NCI-H510A treated with DMSO at 0.1 percent for 48 hours (cell line): ENCODE measurements at regions not wholly inside any gene's neighbourhood (a gene's known extent, or its start where the extent isn't known, plus 50 kb on each side); places are given as distances from the start of the nearest gene placed in this dataset.

ENCODE experiments used
- DNase-seq: peaks from one replicate; lab custom pipeline; 2025; lab: John Stamatoyannopoulos, UW

DNA sequence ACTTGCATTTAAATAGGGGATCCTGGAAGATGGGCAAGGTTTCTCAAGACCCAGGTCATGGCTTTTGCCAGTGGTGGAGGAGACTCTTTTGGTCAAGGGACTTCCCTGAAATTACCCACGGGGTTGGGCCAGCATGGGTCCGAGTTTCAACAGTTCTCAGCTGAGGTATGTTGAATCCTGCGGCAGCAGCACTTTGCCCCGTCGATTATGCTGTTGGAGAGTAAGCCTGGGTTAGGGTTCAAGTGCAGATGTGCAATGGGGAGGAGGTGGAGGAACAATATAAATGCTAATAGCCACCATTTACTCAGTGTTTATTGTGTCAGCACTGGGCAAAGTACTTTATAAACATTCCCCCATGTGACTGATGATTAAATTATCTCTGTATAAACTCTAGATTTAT lies 96.0 kb upstream of the GATA6 start:
- no peak for DNase-seq

DNA sequence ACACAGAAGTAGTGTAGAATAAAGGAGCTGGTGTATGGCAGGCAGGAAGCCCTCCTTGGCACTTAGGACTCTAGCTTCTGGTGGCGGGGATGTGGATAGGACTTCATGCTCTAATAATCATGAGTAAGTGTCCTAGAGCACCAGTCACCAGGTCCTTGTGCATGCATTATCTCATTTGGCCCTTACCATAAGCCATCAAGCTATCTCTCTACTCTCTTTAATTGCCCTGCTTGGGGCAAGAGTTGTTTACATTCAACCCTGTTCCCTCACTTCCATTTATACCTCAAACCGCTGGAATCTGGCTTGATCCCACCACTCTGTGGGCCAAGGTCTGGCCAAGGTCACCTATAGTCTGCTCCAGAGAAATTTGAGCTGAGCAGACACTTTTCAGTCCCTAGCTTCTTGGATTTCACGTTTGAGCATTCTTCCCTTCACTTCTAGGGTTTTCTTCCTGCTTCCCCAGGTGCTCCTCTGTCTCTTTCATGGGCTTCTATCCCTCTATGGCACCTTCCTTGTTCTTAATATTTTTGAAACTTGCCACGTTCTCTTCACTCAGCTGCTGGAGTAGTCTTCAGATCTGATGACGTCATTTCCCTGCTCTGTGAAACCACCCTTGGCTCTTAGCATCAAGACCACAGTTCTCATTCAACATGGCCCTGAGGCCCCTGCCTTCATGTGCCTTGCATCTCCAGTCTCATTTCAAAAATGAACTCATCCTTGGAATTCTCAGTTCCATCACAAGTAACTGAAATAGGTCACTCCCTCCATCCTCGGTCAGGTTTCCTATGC lies 94.9 kb upstream of the GATA6 start:
- no peak for DNase-seq

DNA sequence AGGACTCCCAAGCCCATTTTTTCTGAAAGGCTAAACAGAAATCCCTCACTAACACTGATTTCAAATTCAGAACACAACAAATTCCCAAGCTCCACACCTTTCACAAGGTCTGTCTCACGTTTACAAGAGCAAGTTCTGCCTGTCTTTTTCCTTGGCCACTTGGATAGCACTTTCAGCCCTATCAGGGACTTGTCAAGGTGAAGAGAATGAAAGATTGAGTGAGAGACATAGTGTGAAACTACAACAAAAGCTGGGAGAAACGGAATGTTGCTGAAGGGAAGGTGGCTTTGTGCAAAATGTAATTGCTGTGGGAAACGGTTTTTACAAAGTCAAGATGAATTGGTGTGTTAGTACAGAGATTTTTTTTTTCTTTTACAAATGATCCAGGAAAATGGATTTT lies 89.4 kb upstream of the GATA6 start:
- DNase-seq: no peak

DNA sequence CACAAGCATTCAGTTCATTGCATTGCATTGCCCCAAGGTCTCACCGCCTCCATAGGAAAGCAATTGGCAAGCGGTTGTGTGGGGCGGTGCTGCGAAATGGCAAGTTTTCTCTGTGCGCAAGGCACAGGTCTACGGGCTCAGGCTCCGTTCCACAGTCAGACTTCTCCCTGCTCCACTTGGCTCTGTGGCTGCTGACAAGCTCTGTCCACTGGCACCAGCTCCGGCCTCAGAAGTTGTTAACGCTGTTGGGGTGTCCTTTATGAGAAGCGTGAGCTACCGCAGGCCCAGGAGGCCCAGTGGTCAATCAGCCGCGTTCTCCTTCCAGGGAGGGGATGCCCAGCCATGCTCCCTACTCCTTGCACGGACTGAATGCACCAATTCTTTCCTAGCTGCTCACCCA lies 87.0 kb upstream of the GATA6 start:
- no peak for DNase-seq

DNA sequence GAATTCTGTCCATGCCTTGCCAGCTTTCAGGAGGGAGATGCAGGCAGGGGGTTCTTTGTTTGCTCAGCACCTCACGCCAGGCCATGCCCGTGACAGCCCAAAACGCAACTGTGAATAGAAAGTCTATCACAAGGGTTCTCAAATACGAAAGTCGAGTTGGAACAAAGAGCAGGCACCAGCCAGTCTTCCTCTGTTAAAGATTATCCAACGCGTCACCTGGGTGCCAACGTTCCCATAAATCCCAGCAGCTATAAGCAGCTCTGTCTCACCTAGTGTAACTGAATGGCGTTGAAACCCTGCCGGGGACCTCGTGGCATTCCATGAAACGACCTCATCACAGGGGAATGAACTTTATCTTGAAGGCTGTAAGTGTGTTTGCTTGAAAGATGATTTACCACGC lies 84.8 kb upstream of the GATA6 start:
- no peak for DNase-seq

DNA sequence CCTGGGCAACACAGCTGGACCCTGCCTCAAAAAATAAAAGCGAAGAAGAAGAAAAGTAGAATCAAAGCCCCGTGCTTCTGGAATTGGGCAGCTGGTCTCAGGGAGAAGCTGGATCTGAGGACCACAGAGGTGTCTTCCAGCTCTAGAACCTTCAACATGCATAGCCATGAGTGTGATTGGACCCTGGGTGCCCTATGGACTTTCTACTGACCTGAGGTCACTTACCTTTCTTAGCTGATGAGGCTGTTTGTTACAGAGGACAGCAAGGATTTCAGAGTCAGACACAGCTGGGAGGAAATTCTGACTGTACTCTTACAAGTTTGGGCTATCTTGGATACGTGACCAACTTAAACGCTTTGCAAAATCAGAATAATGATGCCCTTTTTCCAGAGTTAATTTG lies 82.4 kb upstream of the GATA6 start:
- no peak for DNase-seq

DNA sequence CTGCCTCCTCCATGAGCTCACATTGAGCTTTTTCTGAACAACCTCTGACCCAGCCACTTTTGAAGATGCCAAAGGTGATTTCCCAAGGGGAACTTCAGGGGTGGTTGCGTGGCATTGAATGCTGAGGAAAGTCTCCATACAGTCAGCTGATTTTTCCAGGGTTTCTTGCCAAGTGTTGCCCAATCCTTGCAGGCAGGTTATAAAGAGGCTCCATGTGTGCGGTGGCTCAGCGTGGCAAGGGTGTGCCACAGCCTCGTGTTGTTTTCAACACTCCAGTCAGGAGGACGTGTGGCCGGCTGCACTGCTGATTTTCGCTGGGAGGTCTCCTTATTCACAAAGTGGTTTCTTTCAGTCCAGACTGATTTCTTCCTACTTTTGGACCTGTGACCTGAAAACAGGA lies 81.4 kb upstream of the GATA6 start:
- no peak for DNase-seq

DNA sequence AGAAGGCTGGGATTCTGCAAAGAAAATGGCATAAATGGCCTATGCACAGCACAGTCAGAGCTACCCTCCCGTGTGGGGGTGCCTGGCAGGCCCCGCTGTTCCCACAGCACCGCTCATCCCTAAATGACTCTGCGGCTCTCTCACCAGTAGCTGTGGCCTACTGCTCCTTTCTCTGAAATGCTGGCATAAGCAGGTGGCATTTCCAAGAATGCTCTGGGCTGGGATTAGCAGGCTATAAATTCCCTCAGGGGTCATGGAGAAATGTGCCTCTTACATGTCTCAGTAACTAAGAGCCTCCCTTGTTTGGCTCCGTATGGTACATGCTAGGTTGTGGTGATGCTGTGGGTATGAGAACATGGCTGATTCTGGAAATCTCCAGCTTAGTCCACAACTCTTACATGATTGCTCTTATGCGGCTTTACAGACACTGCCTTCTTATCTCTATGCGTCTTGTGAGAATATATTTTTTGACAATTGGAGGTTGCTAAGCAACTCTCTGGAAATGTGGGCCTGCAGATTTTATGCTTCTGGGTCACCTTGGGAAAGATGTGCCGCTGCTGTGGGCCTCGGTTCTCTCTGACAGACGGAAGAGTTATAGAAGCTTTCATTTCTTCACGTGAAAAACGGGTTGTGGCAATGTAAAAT lies 80.3 kb upstream of the GATA6 start:
- DNase-seq: no peak

DNA sequence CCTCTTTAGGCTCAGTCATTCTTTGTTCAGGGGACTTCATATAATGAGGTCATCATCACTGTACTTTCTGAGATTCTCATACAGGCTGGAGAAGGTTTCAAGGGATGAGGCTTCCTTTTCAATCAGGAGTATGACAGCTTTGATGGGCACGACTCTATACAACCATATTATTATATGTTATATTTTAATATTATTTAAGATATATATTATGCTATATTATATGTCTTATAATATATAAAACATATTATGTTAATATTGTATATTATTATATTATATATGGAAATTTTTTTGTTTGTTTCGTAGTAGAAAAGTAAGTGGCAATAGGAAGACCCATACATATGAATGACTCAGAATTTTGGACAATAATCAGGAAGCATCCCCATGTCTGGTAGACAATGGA lies 78.0 kb upstream of the GATA6 start:
- DNase-seq: no peak

DNA sequence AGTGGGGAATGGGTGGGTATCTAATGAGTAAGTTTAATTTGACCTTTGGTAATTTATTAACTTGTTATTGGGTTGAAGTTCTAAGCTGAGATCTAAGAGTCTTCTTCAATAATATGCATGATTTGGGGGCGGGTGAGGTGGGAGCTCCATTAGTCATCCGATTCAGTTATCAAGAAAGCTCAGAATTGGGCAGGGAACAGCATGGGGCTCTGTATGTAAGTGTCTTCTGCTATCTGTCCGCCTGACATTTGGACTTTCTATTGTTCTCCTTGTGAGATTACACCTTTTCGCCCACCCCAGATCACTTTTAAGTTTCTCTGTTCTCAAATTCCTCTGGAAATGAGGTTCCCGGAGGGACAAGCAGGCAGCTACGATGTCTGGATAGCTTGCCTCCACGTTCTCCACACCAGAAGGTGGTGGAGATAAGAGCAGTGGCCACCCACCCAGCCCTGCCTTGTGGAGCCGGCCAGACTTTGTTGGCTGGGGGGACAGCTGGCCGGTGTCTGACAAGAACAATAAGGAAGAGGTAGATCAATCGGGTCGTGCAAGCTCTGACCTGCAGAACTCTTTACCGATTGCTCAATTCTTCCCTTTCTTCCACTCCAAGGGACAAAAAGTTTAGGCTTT lies 75.5 kb upstream of the GATA6 start:
- no peak for DNase-seq

DNA sequence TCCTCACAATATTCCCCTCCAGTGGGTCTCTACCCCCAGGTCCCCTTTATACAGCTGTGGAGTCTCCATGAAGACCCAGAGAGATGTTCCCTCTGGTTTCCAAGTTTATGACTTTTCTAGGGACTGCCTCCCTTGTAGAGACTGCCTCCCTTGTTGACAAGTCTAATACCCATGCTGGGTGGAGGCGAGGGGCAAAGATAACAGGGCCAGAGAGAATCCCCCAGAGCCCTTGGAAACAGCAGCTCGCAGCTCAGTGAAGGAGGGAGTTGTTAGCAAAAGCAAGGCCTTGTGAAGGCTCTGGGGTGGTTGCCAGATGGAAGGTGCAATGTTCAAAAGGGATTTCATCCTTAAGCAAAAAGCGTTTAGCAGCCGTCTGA lies 75.0 kb upstream of the GATA6 start:
- DNase-seq: no peak

DNA sequence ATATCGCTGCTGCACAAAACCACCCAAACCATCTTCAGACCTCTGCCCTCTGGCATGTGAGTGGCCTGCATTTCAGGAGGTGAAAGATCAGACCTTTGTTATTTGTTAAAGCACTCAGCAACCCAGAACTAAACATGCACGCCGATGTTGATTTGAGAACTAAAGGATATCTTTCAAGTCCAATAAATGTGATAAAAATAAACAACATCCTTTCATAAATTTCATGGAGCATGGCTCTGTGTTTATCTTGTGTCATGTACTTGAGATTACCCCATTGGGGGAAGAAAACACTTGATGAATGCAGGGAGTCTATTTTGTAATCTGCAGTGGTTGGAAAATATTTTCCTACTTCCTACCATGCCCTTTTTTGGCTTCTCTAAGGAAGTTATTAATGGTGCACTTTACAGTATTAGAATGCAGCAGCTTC lies 70.8 kb upstream of the GATA6 start:
- no peak for DNase-seq

DNA sequence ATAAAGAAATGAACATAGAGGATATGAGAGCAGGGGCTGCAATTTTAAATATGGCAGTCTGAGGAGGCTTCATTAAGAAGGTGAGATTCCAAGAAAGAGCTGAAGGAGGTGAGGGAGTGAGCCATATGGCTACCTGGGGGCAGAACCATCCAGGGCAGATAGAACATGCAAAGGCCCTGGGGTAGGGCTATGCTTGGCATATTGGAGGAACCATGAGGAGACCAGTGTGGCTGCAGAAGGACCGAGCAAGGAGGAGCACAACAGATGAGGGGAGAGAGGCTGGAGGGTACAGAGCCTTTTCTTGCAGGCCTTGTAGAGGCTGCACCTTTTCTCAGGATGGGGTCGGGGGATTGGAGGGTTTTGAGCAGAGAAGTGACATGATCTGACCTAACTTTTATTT lies 69.5 kb upstream of the GATA6 start:
- no peak for DNase-seq

DNA sequence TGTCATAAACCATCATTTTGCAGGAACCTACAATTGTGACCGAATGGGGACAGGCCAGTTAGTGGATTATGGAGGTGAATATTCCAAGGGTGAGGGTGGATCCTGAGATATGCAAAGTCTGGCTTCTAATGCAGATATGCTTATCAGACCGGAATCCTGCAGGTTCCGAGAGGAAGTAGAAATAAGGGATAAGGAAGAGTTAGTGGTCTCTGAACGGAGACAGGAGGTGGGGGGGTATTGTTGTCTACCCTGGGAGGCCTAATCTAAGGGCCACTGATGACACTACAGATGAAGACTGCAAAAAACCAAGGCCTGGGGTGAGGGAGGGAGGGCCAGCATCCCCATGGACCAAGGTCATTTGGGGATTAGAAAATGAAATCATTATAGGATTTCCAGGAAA lies 67.7 kb upstream of the GATA6 start:
- no peak for DNase-seq

DNA sequence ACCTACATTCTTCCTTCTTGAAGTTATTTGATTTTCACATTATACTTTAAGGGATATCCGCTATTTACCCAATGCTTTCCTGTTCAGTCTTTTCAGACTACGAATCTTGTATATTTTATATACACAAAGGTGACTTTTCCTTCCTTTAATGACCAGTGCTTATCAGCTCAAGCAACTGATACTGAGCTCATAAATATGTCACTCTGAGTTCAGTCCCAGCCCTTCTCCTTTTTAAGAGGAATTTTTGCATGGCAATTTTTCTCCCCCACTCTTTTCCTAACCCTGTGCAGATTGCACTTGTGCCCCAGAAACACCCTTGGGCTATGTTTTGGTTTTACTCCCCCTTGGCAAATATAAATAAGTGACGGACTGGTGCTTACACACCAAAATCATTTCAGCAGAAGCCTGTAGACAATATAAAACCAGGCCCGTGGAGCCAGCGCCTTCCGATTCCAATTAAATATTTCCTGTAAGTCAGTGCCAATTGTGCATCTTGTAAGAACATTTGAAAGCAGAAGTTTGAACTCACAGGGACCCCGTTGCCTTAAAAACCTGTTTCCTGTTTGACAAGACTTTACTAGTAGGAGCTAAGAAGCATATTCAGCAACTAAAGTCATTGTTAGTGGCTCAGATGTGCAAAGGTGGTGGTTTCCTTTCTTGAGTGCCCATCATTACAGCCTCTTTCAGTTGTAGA lies 66.3 kb upstream of the GATA6 start:
- DNase-seq: no peak

DNA sequence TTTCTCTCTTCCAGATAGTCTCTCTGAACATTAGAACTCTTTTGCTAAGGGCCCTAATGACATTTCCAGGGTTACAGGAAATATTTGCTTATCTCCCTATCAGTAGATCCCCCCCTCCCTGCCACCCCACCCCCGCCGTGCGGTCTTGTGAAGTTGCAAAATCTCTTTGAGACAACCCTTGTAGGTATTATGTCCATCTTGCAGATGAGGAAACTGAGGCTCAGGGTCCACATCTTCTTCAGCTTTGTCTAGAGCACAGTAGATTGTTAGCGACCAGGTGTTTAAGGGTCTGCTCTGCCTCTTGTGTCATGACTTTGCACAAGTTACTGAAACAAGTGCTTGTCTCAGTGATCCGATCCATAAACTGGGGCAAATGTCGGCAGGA lies 65.8 kb upstream of the GATA6 start:
- no peak for DNase-seq

DNA sequence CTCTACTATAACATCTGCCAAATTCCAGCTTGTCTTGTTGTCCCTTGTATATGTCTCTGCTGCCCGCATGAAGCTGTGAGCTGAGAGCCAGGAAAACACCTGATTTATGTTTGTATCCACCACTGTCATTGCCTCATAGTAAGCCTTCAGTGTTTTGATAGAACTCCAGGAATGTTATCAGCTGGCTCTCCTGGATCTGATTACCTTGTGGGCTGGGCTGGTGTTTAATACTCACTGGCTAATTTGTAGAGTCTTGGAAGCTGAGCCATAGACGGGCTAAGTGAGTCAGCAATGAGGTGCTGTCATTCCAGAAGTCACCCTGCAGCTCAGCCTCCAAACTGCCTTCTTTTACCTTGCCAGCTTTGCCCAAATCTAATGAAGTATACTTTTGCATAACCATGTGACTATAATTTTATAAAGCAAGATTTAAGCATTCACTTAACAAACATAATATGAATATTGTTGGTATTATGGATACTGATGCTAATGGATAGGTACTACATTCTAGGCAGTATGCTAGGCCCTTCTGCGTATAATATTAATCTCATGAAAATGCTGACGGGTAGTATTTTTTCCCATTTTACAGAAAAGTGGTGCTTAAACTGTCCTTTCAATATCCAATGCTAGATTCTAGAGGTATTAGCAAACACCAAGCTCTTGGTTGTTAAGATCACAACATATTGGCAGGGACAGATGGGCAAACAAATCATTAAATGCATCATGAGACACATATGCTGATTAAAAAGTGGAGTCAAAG lies 62.7 kb upstream of the GATA6 start:
- DNase-seq: no peak

DNA sequence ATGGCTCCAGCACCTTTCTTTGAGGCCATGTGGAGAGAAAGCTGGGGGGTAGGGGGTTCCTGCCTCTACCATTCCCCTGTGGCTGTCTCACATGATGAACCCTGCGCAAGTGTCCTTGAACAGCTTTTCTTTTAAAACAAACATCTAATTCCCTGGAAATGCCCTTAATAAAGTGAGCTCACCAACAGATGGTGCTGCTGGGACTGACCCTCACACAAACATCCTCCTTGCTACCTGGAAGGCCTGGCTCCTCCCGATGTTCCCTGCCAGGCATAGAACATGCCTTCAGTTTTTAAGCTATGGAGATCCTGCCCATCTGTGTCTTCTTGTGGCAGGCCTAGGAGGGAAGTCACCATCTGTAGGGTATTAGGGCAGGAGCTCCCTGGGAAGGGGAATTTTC lies 60.7 kb upstream of the GATA6 start:
- DNase-seq: no peak

DNA sequence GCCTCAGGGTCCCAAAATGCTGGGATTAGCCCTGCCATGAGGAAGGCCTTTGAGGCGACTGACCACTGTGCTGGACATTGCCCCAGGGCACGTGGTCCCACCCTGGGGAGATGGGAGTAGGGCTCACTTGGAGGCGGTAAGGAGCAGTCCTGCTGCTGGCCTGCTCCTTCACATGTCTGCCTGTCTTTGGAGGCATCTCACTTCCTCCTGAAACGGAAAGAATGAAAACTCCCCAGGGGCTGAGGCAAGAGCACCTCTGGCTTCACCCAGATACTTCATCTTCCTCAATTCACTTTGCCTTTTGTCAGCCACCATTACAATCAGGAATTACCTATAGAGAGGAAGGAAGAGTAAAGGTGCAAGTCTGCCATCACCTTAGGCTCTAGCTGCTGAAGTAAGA lies 59.9 kb upstream of the GATA6 start:
- no peak for DNase-seq

DNA sequence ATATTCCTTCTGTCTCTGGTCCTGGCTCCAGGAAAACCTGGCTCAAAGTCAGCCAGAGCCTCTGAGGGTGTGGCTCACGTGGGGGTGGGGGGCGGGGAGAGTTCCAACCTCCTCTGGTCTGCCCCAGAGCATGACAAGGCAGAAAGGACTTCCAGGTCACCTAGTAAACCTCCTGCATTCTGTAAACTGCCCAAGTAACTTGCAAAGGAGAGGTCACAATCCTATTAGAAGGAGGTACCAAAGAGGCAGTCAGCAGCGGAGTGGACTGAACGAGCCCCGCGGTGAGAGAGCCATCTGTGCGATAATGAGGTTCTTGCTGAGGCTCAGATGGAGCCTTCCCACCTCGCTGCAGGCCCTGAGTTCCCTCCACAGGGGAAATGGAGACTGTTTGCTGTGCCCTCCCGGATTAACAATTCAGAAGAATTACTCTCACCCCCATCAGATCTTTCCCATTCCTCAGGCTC lies 58.9 kb upstream of the GATA6 start:
- DNase-seq: no peak

DNA sequence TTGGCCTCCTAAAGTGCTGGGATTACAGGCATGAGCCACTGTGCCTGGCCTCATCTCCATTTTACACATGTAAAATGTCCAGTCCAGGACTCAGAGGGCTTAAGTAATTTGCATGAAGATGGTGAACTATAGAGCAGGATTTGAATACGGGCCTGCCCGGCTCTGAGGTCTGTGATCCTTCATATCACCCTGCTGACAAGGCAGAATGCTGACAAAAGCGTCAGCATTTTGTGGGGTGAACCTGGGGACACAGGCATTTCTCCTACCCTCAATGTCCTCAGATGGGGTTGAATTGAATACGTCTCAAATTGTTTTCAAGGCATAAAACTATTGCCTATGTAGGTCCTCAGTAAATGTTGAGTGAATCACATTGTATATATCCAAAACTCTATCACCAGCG lies 57.2 kb upstream of the GATA6 start:
- no peak for DNase-seq
